AG04450 (cell line): ENCODE measurements at regions not wholly inside any gene's neighbourhood (a gene's known extent, or its start where the extent isn't known, plus 50 kb on each side); places are given as distances from the start of the nearest gene placed in this dataset.
"Not testable (repeated sequence)": the region's sequence is repeated elsewhere in the genome, so short reads cannot be mapped to it uniquely, and the experiment has no call there.

Experiments
- CTCF ChIA-PET: fragments of 300-600, 350-600 bp; formaldehyde crosslinking; extraction: SDS; loops from one replicate; lab custom pipeline; 2022; ENCODE audit warnings: antibody characterized with exemption, inconsistent platforms; lab: Charles Lee
- POLR2A ChIA-PET: fragments of 350-600 bp; formaldehyde crosslinking; extraction: SDS; loops from one replicate; lab custom pipeline; 2021; ENCODE audit warnings: antibody characterized with exemption, inconsistent platforms; lab: Yijun Ruan, JAX
- DNase-seq: peaks from one replicate; pipeline ENCODE4 v3.0.0-alpha.2; 2011; ENCODE audit warnings: low read depth, low spot score
- H3K27ac ChIP-seq: one replicate; pipeline ENCODE4 v1.5.1; 2012; ENCODE audit warnings: low read depth, low read length, control low read depth
- H3K27me3 ChIP-seq: one replicate; pipeline ENCODE4 v1.6.0; 2012; ENCODE audit warnings: low read length; ENCODE audit not compliant: control insufficient read depth, insufficient read depth
- H3K4me3 ChIP-seq: 2 replicates; pipeline ENCODE4 v1.5.1; 2011; ENCODE audit warnings: mild to moderate bottlenecking, low read depth, low read length, control low read depth
- H3K9me3 ChIP-seq: 2 replicates; pipeline ENCODE4 v1.5.1; 2012; ENCODE audit warnings: low read length; ENCODE audit not compliant: control insufficient read depth, insufficient read depth
- CTCF ChIP-seq: IDR thresholded peaks from 2 replicates; pipeline ENCODE4 v1.5.1; 2011; ENCODE audit warnings: low read depth, low read length, control low read depth, inconsistent platforms

GRCh38 chrX:55841962-55842752, 124.6 kb downstream of the RRAGB start:
- CTCF ChIA-PET = no interaction called here
- POLR2A ChIA-PET = no interaction called here
- Histone ChIP-seq H3K9me3 (peaks cover 4% of the 10 kb centered on the region; the same call in 1 of the 2 replicates), H3K4me3 (no peak overlapping the region), H3K27me3 (no peaks in the 10 kb centered on the region), H3K27ac (no peak overlapping the region)
- no peak for DNase-seq
- TF ChIP-seq CTCF = no peak

- POLR2A ChIA-PET, CTCF ChIA-PET, H3K9me3 ChIP-seq, H3K4me3 ChIP-seq, H3K27ac ChIP-seq, DNase-seq, H3K27me3 ChIP-seq: not testable (repeated sequence)
Measured at GRCh38 chrX:55866779-55867178, 149.2 kb downstream of the RRAGB start.

GRCh38 chrX:55867181-55867651, 149.7 kb downstream of the RRAGB start:
- H3K27ac ChIP-seq = no peak overlapping the region
- no peak for DNase-seq
- TF ChIP-seq CTCF = no peak
- ChIA-PET CTCF (no interaction called here), POLR2A (no interaction called here)
- no peaks in the 10 kb centered on the region for H3K27me3 ChIP-seq
- H3K9me3 ChIP-seq = no peaks in the 10 kb centered on the region
- no peak overlapping the region for H3K4me3 ChIP-seq

GRCh38 chrX:55867708-55868107, 150.2 kb downstream of the RRAGB start:
- Histone ChIP-seq H3K27me3 (no peaks in the 10 kb centered on the region), H3K9me3 (no peaks in the 10 kb centered on the region), H3K4me3 (no peak overlapping the region), H3K27ac (no peak overlapping the region)
- no peak for TF ChIP-seq CTCF
- CTCF ChIA-PET = no interaction called here
- POLR2A ChIA-PET = no interaction called here
- DNase-seq = no peak

- Histone ChIP-seq H3K27me3 (no peaks in the 10 kb centered on the region), H3K9me3 (no peaks in the 10 kb centered on the region), H3K4me3 (no peak overlapping the region), H3K27ac (no peak overlapping the region)
- POLR2A ChIA-PET = no interaction called here
- CTCF ChIA-PET = no interaction called here
- DNase-seq = no peak
- no peak for TF ChIP-seq CTCF
Measured at GRCh38 chrX:55874807-55875206, 157.3 kb downstream of the RRAGB start.

- H3K4me3 ChIP-seq, POLR2A ChIA-PET, H3K27ac ChIP-seq, DNase-seq, H3K27me3 ChIP-seq, H3K9me3 ChIP-seq, CTCF ChIA-PET: not testable (repeated sequence)
Measured at GRCh38 chrX:55883541-55883940, 166.0 kb downstream of the RRAGB start.
